Heart left ventricle (tissue), 13 donors: ENCODE measurements at regions not wholly inside any gene's neighbourhood (a gene's known extent, or its start where the extent isn't known, plus 50 kb on each side); places are given as distances from the start of the nearest gene placed in this dataset.

Experiments used
- POLR2A ChIP-seq, 2 donors: fragments of 450-650 bp; IDR thresholded peaks; one replicate each; pipeline ENCODE4 v1.6.1; 2017; ENCODE audit warnings: antibody characterized with exemption in 2 of 2, mild to moderate bottlenecking in 2 of 2, moderate library complexity in 2 of 2
- TF ChIP-seq, protein P1 (sequence below), 12 donors: fragments of 200-600 bp; sonication (generic) in 4 of 12; IDR thresholded peaks; one replicate each; pipeline versions ENCODE4 v1.5.0 to v1.8.0; 2018 to 2022; ENCODE audit warnings: antibody characterized with exemption in 12 of 12, mild to moderate bottlenecking in 5 of 12
- donor health status: ischemic (EF 13 %, LVEDD 7.1; RV severe dilation, severe dysfunction).
- donor health status: DM: no; HTN: yes; CAD: no.
- donor health status: DM: no; HTN: no; CAD: no.
- donor health status: ischemic (EF 25% LVEDD 6.9; RV normal size, moderate dysfunction).
- donor health status: ischemic (EF 25% LVEDD 5.7; RV mildly dilated, moderate dysfunction).
- donor health status: ischemic (EF 35%, LVEDD 5.7; RV mildly dilated, moderate dysfunction).
- donor health status: nonischemic (EF 11% LVEDD 7.7; RV severe dilation, severe dysfunction).
- donor health status: DM: yes; HTN: yes; CAD: no.
- donor health status: PGD.
- donor health status: ischemic (EF 29% LVEDD 5.4; RV normal size, mild dysfunction).
- donor health status: nonischemic (EF 23%, LVEDD 6.1; RV moderate dilation, normal function).

DNA sequence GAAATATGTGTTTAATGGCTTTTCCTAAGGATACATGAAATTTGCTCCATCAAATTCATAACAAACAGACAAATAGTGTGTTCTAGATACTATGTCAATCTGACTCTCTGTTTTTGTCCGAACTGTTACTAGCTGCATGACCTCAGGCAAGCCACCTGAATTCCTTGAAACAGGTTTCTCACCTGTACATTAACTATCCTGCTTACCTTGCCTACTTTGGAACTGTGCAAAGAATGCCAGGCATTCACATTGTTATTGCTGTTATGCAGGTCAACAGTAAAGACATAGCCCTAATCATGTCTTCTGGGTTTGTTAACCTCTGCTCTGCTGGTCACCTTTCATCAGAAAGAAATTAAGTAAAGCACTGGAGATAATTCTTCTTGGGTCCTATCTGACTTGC lies 1283.9 kb upstream of the CELF2 start:
- TF ChIP-seq, protein P1, sequence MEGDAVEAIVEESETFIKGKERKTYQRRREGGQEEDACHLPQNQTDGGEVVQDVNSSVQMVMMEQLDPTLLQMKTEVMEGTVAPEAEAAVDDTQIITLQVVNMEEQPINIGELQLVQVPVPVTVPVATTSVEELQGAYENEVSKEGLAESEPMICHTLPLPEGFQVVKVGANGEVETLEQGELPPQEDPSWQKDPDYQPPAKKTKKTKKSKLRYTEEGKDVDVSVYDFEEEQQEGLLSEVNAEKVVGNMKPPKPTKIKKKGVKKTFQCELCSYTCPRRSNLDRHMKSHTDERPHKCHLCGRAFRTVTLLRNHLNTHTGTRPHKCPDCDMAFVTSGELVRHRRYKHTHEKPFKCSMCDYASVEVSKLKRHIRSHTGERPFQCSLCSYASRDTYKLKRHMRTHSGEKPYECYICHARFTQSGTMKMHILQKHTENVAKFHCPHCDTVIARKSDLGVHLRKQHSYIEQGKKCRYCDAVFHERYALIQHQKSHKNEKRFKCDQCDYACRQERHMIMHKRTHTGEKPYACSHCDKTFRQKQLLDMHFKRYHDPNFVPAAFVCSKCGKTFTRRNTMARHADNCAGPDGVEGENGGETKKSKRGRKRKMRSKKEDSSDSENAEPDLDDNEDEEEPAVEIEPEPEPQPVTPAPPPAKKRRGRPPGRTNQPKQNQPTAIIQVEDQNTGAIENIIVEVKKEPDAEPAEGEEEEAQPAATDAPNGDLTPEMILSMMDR (IDR thresholded peaks at IDR 0.05), result no peak
- TF ChIP-seq POLR2A (IDR thresholded peaks at IDR 0.05), result no peak
